DMS114 treated with DMSO at 0.1 percent for 48 hours (cell line): ENCODE measurements at regions not wholly inside any gene's neighbourhood (a gene's known extent, or its start where the extent isn't known, plus 50 kb on each side); places are given as distances from the start of the nearest gene placed in this dataset.

Source experiments
- DNase-seq: peaks from one replicate; lab custom pipeline; 2025; ENCODE audit not compliant: unreplicated experiment; lab: John Stamatoyannopoulos, UW

DNA sequence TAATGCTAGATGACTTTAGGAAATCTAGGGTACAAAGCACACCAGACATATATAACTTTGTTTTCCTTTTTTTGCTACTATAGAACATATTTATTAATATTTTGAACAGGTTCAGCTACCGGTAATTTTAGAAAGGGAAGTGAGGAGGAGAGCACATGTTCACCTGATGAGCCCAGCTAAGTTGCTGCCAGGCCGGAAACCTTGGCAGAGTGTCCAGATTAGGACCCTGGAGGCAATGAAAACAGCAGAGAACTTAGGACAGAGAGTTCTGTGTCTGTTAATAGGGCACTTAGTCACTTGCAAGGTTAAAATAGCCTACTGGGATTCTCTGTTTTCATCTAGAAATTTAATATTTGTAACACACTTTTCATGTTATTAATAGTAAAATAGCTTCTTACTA is 348.9 kb upstream of the CPEB2 start:
- DNase-seq: no peak

DNA sequence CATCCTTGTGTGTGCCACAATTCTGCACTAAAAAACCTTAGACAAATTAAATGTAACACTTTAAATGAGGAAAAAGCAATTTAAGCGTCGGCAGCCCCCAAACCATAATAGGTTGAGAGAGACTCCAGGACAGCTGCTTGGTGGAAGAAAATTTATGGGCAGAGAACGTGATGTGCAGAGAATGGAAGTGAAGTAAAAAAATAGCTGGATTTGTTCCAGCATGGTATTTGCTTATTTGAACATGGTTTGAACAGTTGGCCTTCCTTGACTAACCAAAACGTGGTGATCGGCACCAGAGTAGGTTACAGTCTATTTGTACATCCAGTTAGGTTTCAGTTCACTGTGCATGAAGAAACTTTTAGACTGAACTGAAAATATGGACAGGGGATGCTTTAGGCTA is 343.0 kb upstream of the CPEB2 start:
- DNase-seq: no peak

DNA sequence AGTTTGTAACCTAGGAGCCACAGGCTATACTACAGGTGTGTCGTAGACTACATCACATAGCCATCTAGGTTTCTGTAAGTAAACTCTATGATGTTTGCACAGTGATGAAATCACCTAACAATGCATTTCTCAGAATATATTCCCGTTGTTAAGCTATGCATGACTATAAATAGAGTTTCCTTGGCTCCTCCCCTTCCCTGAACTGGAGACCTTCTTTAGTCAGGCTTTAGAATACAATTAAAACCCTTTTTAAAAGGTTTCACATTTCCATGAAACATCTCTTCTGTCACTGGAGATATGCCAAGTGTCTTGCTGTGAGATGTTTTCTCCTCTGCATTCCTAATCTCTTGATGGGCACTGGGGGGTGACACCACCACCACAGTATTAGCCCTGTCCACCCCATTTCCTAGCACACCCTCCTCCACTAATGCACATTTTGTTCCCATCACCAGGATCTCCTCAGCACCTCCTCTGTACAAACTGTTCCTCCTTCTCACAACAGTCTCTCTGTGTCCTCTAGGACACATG is 334.6 kb upstream of the CPEB2 start:
- no peak for DNase-seq

DNA sequence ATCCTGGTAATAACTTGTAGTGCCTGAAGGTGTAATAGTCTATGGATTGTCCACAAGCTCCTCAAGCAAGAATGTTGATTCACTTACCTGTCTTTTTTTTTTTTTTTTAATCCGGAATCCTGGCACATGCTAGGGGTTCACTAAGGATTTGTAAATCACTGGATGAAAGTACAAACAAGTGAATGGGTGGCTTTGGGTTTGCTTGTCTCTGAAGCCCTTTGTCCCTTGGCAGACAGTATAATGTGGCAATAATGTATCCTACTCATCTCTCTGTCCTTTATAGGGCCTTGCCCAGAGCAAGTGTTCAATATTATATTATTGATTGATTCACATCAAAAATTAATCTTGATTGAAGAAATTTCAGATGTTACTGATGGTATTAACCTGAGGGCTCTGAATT is 334.0 kb upstream of the CPEB2 start:
- no peak for DNase-seq

DNA sequence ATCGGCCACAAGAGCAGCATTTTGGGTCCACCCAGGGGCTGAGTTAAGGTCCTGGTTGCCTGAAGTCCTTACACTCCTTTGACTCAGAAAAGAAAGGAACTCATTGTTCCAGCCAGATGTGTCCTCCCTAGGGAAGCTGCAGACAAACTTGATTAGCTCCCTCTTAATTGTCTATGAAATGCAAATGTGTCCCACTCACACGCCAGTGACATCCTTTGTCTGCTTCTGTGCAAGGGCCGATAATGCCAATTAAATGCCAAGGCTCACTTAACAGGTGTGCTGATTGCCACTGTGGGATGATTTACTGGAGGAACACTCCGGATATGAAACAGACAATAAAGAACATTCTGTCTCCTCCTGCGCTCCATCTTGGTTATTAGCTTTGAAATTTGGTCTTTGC is 332.9 kb upstream of the CPEB2 start:
- no peak for DNase-seq

DNA sequence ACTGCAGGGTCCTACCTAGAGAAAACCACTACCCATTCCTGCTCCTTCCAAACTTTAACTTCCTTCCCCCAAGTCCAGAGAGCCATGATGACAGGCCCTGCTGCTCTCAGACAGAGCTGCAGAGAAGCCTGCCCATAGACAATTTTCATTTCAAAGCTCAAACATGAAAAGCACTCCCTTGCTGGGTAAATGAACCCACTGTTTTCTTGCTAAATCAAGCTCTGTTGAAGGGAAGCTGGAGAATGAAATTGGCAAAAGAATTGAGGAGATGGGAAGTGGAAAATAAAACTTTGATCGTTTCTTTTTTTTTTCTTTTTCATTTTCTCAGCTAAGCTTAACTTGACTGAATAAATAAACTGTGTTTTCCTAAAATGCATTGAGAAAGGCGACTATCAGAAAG is 331.1 kb upstream of the CPEB2 start:
- no peak for DNase-seq

DNA sequence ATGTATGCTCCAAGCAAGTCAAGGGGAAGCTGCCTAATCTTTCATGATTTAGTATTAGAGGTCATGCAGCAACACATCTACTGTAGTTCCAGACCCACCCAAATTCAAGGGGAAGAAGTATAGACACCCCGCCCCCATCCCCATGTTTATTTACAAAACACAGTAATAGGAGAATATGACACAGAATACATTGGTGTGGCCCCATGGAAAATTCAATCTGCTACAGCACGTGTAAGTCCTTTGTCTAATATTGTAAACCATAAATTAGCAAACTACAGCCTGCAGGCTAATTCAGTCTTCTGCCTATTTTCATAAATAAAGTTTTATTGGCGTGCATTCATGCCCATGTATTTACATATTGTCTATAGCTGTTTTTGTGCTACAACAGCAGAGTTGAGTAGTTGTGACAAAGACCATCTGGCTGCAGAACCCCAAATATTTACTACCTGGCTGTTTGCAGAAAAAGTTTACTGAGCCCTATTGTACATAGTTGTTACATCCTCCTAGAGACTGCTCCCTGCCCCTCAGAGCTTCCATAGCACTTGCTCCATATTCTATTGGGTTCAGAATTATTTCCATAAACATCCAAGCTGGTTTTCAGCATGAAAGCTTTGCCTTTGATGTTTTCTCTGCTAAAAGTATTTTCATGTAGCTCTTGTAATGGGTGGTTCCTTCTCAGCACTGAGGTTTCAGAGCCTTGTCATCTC is 326.8 kb upstream of the CPEB2 start:
- DNase-seq: no peak

DNA sequence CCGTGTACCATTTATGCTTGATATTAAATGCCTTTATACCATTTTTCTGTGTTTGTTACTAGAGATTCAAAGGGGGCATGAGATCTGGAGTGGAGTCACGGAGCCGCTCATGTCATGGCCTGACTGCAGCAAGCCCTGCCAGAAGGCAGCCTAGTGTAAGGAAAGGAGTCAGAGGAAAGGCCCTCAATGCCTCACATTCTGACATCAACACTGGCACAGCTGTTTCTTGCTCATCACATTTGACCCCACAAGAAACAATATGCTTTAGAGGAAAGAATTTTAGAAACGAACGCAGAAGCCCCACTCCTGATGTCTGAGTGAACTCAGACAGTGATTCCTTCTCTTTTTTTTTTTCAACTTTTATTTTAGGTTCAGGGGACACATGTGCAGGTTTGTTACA is 322.4 kb upstream of the CPEB2 start:
- no peak for DNase-seq

DNA sequence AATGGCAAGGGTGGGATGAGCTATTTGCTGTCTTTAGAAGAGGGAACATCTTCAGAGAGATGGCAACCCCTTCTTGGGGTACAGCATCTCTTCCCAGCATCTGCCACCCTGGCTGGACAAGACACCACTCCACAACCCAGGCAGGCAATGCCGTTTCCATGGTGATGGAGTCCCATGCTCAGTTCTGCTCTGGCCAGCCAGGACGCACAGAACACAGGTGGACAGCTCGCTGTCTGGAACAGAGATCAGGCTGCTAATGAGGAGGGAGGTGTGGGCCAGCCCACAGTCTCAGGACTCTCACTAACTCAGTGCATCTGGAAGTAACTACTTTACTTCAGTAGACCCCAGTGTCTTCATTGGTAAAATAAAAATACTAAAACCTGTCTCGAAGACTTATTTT is 321.0 kb upstream of the CPEB2 start:
- DNase-seq: no peak

DNA sequence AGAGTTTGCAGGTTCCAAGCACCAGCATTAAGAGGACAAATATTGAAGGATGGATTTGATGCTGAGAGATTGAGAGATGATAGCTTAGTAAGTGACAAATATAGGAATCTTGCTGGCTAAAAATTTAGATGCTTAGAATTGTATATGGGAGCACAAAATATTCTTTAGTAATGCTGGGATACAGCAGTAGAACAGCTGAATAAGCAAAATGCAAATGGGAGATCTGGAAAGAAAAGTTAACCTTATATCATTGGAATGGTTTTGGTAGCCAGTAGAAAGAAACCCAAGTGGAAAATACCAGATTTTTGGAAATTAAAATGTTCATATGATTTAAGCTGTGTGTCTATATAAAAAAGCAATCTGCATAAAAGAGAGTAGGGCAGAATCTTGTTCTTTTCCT is 308.6 kb upstream of the CPEB2 start:
- no peak for DNase-seq

DNA sequence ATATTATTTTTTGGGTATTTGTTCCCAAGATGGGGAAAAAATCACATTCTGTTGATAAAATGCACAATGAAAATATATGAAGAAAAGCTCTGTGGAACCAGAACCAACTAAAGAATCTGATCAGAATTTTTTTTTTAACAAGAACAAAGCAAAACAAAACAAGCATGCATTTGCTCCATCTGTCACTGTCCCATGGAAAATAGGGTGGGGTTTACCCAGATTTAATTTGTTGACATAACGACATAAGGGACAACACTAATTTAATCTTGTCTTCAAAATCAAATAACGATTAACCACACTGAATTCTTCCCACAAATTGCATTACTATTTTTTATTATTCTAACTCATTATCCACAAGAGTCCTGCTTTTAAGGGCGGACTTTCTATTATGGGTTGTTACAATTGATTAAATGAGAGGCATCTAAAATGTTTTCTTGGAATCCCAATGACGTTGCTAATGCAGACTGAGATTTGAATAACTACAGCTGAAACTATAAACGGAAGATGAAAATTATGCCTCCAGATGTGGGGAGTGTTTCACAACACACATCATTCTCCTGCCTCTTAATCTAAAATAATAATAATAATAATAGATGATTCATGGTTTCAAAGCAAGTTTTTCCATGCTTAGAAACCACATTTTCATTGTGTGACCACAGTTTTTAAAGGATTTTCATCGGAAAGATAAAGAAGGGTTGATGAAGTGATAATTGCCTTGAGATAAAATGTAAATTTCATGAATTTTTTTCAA is 307.0 kb upstream of the CPEB2 start:
- no peak for DNase-seq

DNA sequence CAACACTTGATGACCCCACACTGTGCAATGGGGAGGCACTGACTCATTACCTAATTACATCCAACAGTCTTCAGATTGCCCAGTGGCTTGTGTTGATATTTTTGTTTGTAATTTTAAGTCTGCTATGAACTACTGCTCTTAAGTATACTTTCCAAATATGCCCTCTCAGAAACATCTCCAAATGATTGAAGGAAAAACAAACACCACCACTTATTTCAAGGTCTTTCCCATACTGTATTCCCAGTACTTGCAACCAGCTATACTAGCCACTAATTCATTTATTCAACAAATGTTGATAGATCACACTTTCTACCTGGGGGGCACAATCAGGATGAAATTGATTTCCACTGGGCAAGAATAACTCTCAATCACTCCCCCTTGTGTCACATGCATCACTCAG is 302.2 kb upstream of the CPEB2 start:
- no peak for DNase-seq

DNA sequence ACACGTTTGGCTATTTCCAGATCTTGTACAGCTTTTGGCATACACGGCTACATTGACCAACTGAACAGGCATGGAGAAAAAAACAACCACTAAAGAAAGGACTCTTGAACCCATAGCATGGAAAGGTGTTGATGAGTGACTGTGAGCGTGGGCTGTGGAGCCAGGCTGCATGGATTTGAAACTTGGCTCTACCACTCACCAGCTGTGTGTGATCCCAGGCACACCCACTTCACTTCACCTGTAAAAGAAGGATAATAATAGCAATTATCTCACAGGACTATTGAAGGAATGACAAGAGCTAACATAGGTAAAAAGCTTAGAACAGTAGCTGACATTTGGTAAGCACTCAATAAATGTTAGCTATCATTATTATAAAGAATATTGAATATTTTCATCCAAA is 301.7 kb upstream of the CPEB2 start:
- no peak for DNase-seq

DNA sequence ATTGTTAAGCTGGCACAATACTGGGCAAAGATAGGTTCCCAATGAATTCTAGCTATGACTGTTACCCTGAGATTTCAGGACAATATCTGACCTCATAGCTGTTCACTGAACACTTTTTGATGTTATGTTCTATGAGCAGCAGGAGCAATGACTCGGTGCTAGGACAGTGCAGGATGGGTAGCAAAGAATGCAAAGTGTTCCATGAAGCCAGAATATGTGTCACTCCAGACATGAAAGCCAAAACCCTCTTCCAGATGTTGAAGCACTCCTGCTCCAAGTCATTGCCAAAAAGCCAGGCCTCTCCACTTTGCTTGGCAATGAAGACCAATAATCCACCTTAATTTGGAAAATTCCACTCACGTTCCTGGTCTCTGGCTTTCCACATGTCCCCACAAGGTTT is 300.9 kb upstream of the CPEB2 start:
- no peak for DNase-seq

DNA sequence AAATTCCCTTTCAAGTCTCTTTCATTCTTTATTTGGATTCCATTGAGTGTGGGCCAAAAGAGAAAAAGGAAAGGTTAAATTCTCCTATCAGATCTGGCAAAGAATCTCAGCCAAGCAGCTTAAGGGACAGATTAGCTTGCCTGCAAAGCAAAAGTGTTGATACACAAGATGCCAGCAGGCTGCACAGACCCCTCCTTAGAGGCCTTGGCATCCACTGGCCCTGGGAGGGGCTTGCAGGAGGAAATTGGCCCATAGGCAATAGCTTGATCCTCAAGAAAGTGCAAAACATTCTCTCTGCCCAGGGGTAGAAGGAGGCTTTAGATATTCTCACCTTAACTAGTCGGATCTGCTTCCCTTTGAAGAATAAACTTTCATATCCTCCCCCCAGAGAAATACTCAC is 300.4 kb upstream of the CPEB2 start:
- no peak for DNase-seq

DNA sequence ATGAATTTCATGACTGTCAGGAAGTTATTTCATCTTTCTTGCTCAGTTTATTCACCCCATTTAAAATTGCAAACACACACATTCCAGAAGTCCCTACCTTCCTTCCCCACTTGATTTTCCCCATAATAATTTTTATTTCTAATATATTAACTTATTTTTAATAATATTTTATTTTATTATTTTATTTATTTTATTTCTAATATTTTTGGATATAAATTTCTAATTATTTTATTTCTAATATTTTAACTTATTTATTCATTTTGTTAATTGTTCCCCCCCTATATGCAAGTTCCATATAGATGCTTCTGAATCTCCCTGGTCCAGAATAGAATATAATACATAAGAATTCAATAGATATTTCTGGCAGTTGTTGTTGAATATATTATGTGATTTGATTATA is 293.7 kb upstream of the CPEB2 start:
- no peak for DNase-seq

DNA sequence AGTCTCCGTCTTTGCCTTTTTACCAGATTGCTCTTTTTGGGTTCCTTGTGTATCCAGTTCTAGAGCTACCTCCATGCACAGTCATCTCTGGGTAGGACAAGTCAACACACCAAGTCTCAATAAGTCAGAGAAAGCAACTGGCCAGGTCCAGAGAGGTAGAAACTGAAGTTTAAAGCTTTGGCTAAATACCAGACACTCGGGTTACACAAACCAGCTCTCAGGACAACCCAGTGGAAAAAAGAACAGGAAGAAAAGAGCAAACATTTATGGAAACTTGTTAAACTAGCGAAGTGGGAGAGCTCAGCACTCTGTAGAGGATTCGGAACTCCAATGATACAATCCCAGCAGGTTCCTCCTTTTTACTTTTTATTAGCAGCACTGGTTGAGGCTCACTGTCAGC is 291.0 kb upstream of the CPEB2 start:
- no peak for DNase-seq

DNA sequence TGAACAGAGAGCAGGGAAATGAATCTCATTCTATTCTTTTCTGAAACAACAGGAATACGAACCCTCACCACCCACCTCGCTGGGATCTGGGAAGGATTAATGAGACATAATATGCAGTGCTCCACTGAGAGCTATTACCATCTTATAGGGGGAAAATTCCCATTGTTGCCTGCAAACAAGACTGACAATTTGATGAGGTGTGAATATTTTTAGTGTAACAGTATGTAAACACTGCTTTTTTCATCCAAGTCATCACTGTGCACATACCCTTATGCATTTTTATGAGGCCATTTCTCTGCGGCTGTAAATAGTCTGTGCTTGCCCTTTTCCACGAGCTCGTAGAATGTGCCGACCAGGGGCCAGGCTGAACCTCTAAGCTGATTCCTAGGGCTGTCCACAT is 285.6 kb upstream of the CPEB2 start:
- no peak for DNase-seq

DNA sequence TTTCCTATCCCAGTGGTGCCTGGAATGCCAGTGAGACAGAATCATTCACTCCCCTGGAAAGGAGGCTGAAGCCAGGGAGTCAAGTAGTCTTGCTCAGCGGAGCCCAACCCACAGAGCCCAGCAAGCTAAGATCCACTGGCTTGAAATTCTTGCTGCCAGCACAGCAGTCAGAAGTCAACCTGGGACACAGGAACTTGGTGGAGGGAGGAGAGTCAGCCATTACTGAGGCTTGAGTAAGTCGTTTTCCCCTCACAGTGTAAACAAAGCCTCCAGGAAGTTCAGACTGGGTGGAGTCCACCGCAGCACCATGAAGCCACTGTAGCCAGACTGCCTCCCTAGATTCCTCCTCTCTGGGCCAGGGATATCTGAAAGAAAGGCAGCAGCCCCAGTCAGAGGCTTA is 283.2 kb upstream of the CPEB2 start:
- no peak for DNase-seq

DNA sequence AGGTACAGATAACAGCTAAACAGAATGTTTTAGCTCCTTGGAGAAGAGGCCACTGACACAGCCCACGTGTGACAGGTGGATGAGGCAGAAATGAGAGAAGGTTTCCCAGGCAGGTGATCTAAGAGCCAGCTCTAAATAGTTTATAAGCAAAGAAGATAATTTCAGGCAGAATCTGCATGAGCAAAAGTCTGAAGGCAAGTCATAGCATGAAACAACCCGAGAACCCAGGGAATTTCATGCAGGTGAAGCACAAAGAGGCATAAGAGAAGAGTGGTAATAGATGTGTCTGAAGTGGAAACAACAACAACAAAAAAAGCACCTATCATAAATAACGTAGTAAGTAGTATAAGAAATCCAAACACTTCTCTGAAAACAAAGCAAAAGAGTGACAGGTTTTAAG is 275.8 kb upstream of the CPEB2 start:
- no peak for DNase-seq

DNA sequence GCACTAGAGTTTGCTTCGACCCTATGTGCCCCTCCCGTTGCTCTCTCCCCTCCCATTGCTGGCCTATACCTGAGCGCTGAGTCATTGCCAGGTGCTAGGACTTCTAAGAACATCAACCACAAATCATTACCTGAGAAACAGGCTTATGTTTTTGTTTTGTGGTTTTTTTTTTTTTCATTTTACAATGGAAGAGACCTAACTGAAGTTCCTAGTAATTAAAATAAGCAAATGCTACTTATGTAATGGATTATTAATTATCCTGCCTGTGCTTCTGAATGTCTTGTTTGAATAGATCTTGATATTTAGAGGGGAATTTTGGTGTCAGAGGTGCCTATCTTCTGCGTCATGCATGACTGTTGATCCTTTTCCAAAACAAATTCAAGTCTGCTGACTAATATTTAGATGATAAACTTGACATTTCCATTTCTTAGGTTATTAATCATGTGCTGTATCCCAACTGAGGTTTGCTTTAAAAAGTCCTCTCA is 275.4 kb upstream of the CPEB2 start:
- DNase-seq: no peak

DNA sequence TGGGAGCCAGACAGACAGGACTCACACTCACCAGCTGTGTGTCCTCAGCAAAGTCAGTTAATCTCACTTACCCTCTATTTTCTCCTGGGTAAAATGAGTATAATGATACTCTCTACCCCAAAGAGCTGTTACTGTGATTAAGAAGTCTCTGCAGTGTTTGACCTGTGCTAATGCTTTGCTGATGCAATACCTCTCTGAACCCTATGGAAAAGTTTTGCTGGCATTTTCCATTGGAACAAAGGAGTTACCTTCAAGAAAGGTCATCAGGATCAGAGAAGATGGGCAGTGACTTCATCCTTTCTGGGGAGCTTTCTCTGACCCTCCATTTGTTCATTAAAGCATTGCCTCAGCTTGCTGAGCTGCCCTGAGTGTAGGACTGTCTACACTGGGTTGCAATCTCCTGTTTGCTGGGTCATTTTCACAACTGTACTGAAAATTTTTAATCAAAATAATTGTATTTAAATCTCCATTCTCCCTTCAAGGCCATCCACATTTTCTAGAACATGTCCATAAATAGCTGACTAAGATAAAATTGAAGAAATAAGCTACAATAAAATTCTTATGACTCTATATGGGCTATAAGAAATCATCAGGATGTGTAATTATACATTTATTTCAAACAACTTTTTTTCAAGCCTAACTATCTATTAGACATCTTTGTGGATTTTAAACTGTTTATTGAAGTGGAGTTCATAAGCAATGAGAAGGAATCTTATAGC is 272.8 kb upstream of the CPEB2 start:
- no peak for DNase-seq
